WTC11 (cell line): ENCODE measurements at regions not wholly inside any gene's neighbourhood (a gene's known extent, or its start where the extent isn't known, plus 50 kb on each side); places are given as distances from the start of the nearest gene placed in this dataset.
A peak's percentile ranks its signal among the peaks of the same experiment; 100 is the strongest.
"Not testable (repeated sequence)": the region's sequence is repeated elsewhere in the genome, so short reads cannot be mapped to it uniquely, and the experiment has no call there.

Source experiments
- ATAC-seq: fragments of 200-7000 bp; cut with Tn5 transposase; 2 replicates; pipeline ENCODE4 v1.10.0; 2021; ENCODE audit warnings: mild to moderate bottlenecking, moderate library complexity
- CTCF ChIA-PET: fragments of 300-600 bp; sonication (Branson Sonifier 250); formaldehyde crosslinking; loops from one replicate; lab custom pipeline; 2021; ENCODE audit warnings: antibody characterized with exemption; lab: Charles Lee
- POLR2A ChIA-PET: fragments of 350-600 bp; sonication (Branson Sonifier 250); formaldehyde crosslinking; loops from one replicate; lab custom pipeline; 2021; ENCODE audit warnings: antibody characterized with exemption; lab: Charles Lee
- DNase-seq: peaks from one replicate; pipeline ENCODE4 v3.0.0; 2021; ENCODE audit warnings: low spot score
- H3K27ac Mint-ChIP-seq: 2 replicates; pipeline ENCODE4 v1.8.0; 2021; ENCODE audit warnings: mixed read lengths
- H3K27me3 Mint-ChIP-seq: 2 replicates; pipeline ENCODE4 v1.8.0; 2021; ENCODE audit warnings: low read depth, mild to moderate bottlenecking, moderate library complexity, mixed read lengths
- H3K36me3 Mint-ChIP-seq: 2 replicates; pipeline ENCODE4 v1.8.0; 2021; ENCODE audit warnings: mixed read lengths
- H3K4me1 Mint-ChIP-seq: 2 replicates; pipeline ENCODE4 v1.8.0; 2022; ENCODE audit warnings: mixed read lengths
- H3K4me3 Mint-ChIP-seq: 2 replicates; pipeline ENCODE4 v1.8.0; 2021; ENCODE audit warnings: mild to moderate bottlenecking, moderate library complexity, mixed read lengths
- H3K9me3 Mint-ChIP-seq: 2 replicates; pipeline ENCODE4 v1.8.0; 2021; ENCODE audit warnings: mixed read lengths
- GABPB1 ChIP-seq: sonication (generic); formaldehyde crosslinking; IDR thresholded peaks from 2 replicates; pipeline ENCODE4 v1.8.1; 2023; ENCODE audit warnings: mild to moderate bottlenecking, missing genetic modification reagents
- TF ChIP-seq, protein P1 (sequence below): fragments of 200-600 bp; IDR thresholded peaks from 2 replicates; pipeline ENCODE4 v1.8.0; 2022; ENCODE audit warnings: antibody characterized with exemption

DNA sequence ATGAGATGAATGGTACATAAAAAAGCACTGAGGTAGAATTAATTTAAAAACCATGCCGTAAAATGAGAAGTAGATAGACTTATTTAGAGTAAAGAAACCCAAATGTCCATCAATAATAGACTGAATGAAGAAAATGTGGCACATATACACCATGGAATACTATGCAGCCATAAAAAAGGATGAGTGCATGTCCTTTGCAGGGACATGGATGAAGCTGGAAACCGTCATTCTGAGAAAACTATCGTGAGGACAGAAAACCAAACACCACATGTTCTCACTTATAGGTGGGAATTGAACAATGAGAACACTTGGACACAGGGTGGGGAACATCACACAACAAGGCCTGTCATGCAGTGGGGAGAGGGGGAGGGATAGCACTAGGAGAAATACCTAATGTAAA, 126.4 kb downstream of the KLRB1 start:
- DNase-seq, H3K4me1 Mint-ChIP-seq, POLR2A ChIA-PET, H3K36me3 Mint-ChIP-seq, ATAC-seq, H3K27me3 Mint-ChIP-seq, H3K27ac Mint-ChIP-seq, H3K4me3 Mint-ChIP-seq, CTCF ChIA-PET, H3K9me3 Mint-ChIP-seq: not testable (repeated sequence)

DNA sequence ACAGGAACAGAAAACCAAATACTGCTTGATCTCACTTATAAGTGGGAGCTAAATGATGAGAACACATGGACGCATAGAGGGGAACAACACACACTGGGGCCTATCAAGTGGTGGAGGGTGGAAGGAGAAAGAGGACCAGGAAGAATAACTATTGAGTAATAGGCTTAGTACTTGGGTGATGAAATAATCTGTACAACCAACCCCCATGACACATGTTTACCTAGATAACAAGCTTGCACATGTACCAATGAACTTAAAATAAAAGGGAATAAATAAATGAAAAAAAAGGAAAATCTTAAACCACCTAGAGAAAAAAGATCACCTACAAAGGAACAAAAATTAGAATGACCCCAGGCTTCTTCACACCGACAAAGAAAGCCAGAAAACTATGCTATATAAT, 133.5 kb downstream of the KLRB1 start:
- 0 out of 2 replicates have a peak, but pooled peaks have one; percentile 22 for TF ChIP-seq GABPB1 (CRISPR knock-in tag)
- POLR2A ChIA-PET, CTCF ChIA-PET, H3K4me1 Mint-ChIP-seq, H3K4me3 Mint-ChIP-seq, H3K36me3 Mint-ChIP-seq, ATAC-seq, DNase-seq, H3K27ac Mint-ChIP-seq, H3K27me3 Mint-ChIP-seq, H3K9me3 Mint-ChIP-seq: not testable (repeated sequence)

DNA sequence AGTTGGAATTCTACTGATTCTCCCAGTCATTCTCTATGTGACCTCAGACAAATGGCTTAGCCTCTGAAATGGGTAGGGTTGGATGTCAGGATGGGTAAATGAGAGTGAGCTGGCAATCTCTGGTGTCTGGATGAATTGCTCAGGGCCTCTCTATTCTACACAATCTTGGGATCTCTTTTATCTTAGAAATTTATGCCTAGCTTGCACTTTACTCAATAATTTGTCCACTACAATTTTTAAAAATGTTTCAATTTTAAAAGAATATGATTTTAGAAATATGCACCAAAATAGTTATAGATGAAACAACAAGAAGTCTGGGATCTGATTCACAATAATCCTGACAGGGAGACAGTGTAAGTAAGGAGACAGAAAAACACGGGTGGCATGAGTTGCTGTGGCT, 134.1 kb downstream of the KLRB1 start:
- H3K36me3 Mint-ChIP-seq, H3K27me3 Mint-ChIP-seq, ATAC-seq, H3K4me1 Mint-ChIP-seq, H3K9me3 Mint-ChIP-seq, H3K27ac Mint-ChIP-seq, CTCF ChIA-PET, POLR2A ChIA-PET, H3K4me3 Mint-ChIP-seq, DNase-seq: not testable (repeated sequence)

GRCh38 chr12:9471501-9471900, 136.2 kb downstream of the KLRB1 start:
- H3K36me3 Mint-ChIP-seq, H3K9me3 Mint-ChIP-seq, H3K27me3 Mint-ChIP-seq, H3K4me1 Mint-ChIP-seq, DNase-seq, CTCF ChIA-PET, ATAC-seq, H3K27ac Mint-ChIP-seq, H3K4me3 Mint-ChIP-seq, POLR2A ChIA-PET: not testable (repeated sequence)

DNA sequence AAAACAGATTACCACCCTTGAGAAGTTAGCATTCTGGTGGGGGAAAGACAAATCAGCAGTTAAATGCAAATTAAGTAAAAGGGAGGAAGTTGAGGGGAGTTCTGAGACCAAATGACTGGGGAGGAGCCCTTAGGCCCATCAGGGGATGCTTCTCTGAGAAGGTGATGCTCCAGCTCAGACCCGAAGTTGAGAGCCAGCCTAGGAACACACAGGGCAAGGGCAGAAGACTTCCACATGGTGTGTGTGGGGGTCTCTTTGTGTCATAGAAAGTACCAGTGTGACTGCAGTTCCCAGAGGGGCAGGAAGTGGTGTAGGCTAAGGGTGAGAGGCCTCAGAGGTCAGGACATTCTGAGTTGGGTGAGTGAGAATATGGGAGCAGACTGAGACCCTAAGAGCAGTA, 137.3 kb downstream of the KLRB1 start:
- H3K27me3 Mint-ChIP-seq, DNase-seq, H3K27ac Mint-ChIP-seq, CTCF ChIA-PET, H3K36me3 Mint-ChIP-seq, H3K4me3 Mint-ChIP-seq, ATAC-seq, H3K9me3 Mint-ChIP-seq, H3K4me1 Mint-ChIP-seq, POLR2A ChIA-PET: not testable (repeated sequence)

DNA sequence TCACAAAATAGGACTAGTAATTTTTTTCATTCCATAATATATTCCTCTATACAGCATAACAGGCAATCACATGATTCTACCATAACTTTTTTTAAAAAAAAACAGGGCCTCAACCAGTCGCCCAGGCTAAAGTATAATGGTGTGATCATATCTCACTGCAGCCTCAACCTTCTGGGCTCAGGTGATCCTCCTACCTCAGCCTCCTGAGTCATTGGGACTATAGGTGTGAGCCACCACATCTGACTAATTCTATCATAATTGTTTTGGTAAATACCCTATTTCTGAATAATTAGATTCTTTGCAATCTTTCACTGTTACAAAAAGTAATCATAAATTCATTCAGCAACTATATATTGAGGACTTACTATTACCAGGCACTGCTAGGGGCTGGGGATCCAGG, 137.8 kb downstream of the KLRB1 start:
- POLR2A ChIA-PET, H3K27me3 Mint-ChIP-seq, H3K4me1 Mint-ChIP-seq, DNase-seq, ATAC-seq, H3K4me3 Mint-ChIP-seq, H3K9me3 Mint-ChIP-seq, H3K36me3 Mint-ChIP-seq, H3K27ac Mint-ChIP-seq: not testable (repeated sequence)
- CTCF ChIA-PET = interaction anchor here (0.9 to 2.2 kb wide), 6 partner anchors 14 to 242 kb away, joined by 3 to 35 read pairs (median 7); no protein-coding TSS in a partner anchor

GRCh38 chr12:9469463-9469862, 138.3 kb downstream of the KLRB1 start:
- H3K36me3 Mint-ChIP-seq, H3K4me3 Mint-ChIP-seq, DNase-seq, H3K27me3 Mint-ChIP-seq, H3K4me1 Mint-ChIP-seq, H3K9me3 Mint-ChIP-seq, ATAC-seq, H3K27ac Mint-ChIP-seq: not testable (repeated sequence)
- CTCF ChIA-PET = interaction anchor here (0.5 to 2.2 kb wide), 28 partner anchors 13 to 795 kb away, joined by 3 to 48 read pairs (median 4); partner anchors contain the start of gene M6PR
- POLR2A ChIA-PET = interaction anchor here (1.1 kb wide), 1 partner anchor 105 kb away, joined by 3 read pairs; no protein-coding TSS in a partner anchor

DNA sequence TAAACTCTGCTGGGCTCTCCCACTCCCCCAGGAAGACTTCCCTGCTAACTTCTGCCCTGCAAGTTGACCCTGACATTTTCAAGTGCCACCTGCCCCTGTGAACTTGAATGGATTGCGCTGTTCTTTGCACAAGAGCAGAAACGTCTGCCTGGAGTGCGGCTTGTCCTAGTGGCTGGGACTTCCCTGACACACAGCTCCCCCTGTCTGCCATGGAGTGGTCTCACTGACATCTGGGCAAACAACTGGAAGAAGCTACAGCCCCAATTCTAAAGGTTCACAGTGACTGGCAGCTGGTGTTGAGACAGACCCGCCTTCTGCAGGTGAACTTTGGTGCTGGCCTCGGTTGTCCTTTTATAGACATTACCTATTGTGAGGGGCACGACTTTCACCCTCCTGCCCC, 138.7 kb downstream of the KLRB1 start:
- CTCF ChIA-PET = interaction anchor here (0.5 to 2.2 kb wide), 28 partner anchors 13 to 795 kb away, joined by 3 to 48 read pairs (median 4); partner anchors contain the start of gene M6PR
- POLR2A ChIA-PET = interaction anchor here (1.1 kb wide), 1 partner anchor 104 kb away, joined by 3 read pairs; no protein-coding TSS in a partner anchor
- not testable (repeated sequence) for H3K4me3 Mint-ChIP-seq, H3K27me3 Mint-ChIP-seq, H3K4me1 Mint-ChIP-seq, H3K9me3 Mint-ChIP-seq, H3K27ac Mint-ChIP-seq, H3K36me3 Mint-ChIP-seq
- TF ChIP-seq, protein P1, sequence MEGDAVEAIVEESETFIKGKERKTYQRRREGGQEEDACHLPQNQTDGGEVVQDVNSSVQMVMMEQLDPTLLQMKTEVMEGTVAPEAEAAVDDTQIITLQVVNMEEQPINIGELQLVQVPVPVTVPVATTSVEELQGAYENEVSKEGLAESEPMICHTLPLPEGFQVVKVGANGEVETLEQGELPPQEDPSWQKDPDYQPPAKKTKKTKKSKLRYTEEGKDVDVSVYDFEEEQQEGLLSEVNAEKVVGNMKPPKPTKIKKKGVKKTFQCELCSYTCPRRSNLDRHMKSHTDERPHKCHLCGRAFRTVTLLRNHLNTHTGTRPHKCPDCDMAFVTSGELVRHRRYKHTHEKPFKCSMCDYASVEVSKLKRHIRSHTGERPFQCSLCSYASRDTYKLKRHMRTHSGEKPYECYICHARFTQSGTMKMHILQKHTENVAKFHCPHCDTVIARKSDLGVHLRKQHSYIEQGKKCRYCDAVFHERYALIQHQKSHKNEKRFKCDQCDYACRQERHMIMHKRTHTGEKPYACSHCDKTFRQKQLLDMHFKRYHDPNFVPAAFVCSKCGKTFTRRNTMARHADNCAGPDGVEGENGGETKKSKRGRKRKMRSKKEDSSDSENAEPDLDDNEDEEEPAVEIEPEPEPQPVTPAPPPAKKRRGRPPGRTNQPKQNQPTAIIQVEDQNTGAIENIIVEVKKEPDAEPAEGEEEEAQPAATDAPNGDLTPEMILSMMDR = peak; percentile 53
- peak; percentile 95 for ATAC-seq
- DNase-seq = peak; percentile 74

GRCh38 chr12:9468144-9468543, 139.6 kb downstream of the KLRB1 start:
- ATAC-seq, DNase-seq, POLR2A ChIA-PET, H3K27ac Mint-ChIP-seq, H3K4me3 Mint-ChIP-seq, H3K4me1 Mint-ChIP-seq, H3K9me3 Mint-ChIP-seq, H3K36me3 Mint-ChIP-seq, H3K27me3 Mint-ChIP-seq: not testable (repeated sequence)
- CTCF ChIA-PET = interaction anchor here (1.2 to 2.2 kb wide), 12 partner anchors 19 to 240 kb away, joined by 3 to 48 read pairs (median 9); no protein-coding TSS in a partner anchor
